Left lung (tissue), 4 donors: ENCODE measurements at regions not wholly inside any gene's neighbourhood (a gene's known extent, or its start where the extent isn't known, plus 50 kb on each side); places are given as distances from the start of the nearest gene placed in this dataset.
A peak's percentile ranks its signal among the peaks of the same experiment; 100 is the strongest.

ENCODE experiments used
- ATAC-seq: fragments of 200-7000 bp; cut with Tn5 transposase; one replicate; pipeline ENCODE4 v1.9.1; 2020; ENCODE audit warnings: moderate library complexity
- DNase-seq, 4 donors: peaks; one replicate each; pipeline ENCODE4 v3.0.0-alpha.2; 2013 to 2020
- H3K27ac ChIP-seq, 2 donors: fragments of 200-600 bp; sonication (generic) in 1 of 2; one replicate each; pipeline versions ENCODE4 v1.5.0 to v1.8.0; 2020 to 2021
- H3K27me3 ChIP-seq, 2 donors: fragments of 200-600 bp; sonication (generic) in 1 of 2; one replicate each; pipeline versions ENCODE4 v1.5.0 to v1.8.0; 2020 to 2021
- H3K36me3 ChIP-seq, 2 donors: fragments of 200-600 bp; sonication (generic) in 1 of 2; one replicate each; pipeline versions ENCODE4 v1.5.0 to v1.8.0; 2020 to 2021
- H3K4me1 ChIP-seq, 2 donors: fragments of 200-600 bp; one replicate each; pipeline ENCODE4 v1.8.0; 2021
- H3K4me3 ChIP-seq, 2 donors: fragments of 200-600 bp; sonication (generic) in 1 of 2; one replicate each; pipeline versions ENCODE4 v1.5.0 to v1.8.0; 2020 to 2021; ENCODE audit warnings: mild to moderate bottlenecking in 1 of 2
- H3K9me3 ChIP-seq, 2 donors: fragments of 200-600 bp; sonication (generic) in 1 of 2; one replicate each; pipeline versions ENCODE4 v1.5.0 to v1.8.0; 2020 to 2021
- intact Hi-C, 2 donors: fragments of 100-400 bp; cut with DNase I; formaldehyde crosslinking; loops; one replicate each; pipeline versions ENCODE4 v1.11.2 to v1.14.2; 2022
- TF ChIP-seq, protein P1 (sequence below), 2 donors: fragments of 200-600 bp; sonication (generic) in 1 of 2; IDR thresholded peaks; one replicate each; pipeline versions ENCODE4 v1.5.0 to v1.8.0; 2021; ENCODE audit warnings: antibody characterized with exemption in 2 of 2
- donor health status: DM: no; HTN: yes; CAD: no.
- donor health status: DM: no; HTN: no; CAD: no.

- ATAC-seq = no peak
- no peak for DNase-seq
- TF ChIP-seq, protein P1, sequence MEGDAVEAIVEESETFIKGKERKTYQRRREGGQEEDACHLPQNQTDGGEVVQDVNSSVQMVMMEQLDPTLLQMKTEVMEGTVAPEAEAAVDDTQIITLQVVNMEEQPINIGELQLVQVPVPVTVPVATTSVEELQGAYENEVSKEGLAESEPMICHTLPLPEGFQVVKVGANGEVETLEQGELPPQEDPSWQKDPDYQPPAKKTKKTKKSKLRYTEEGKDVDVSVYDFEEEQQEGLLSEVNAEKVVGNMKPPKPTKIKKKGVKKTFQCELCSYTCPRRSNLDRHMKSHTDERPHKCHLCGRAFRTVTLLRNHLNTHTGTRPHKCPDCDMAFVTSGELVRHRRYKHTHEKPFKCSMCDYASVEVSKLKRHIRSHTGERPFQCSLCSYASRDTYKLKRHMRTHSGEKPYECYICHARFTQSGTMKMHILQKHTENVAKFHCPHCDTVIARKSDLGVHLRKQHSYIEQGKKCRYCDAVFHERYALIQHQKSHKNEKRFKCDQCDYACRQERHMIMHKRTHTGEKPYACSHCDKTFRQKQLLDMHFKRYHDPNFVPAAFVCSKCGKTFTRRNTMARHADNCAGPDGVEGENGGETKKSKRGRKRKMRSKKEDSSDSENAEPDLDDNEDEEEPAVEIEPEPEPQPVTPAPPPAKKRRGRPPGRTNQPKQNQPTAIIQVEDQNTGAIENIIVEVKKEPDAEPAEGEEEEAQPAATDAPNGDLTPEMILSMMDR (IDR thresholded peaks at IDR 0.05) = no peak
- Histone ChIP-seq H3K27me3 (no peaks in the 10 kb centered on the region), H3K4me3 (no peak overlapping the region), H3K4me1 (peaks cover 0 to 60% of the 10 kb centered on the region in 2 donors), H3K9me3 (no peaks in the 10 kb centered on the region), H3K36me3 (no peaks in the 10 kb centered on the region), H3K27ac (peak overlapping the region in 1 of 2 donors; percentile 61)
- intact Hi-C loops = no loop called here
Measured at GRCh38 chr2:8515864-8516533, 165.9 kb upstream of the ID2 start.

DNA sequence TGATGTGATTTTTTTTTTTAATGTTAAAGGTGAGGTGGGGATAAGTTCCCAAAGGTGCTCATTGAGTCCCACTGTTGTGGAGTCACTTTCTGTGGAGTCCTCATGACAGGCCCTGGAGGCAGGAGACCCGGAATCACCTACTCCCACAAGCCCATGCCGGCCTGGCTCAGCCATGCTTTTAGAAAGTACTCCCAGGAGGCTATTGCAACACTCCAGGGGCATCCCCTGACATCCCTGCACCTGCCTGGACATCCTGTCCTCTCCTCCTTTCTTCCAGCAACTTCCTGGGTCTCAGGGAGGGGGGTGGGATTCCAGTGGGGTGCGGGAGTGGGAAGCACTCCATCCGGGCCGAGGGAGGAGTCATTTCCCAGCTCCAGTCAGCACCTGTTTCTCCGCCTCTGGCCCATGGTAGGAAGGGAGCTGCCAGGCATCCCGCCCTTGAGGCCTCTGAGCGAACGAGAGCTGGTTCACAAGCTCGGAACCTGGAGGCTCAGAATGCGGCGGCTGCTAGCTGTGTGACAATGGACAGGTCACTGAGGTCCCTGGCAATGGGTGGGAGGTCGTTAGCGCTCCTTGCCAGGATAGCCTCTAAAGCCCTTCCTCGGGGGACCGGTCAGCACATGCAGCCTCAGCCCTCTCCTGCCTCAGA, 163.9 kb upstream of the ID2 start:
- ATAC-seq = no peak
- no peak overlapping the region for H3K27ac ChIP-seq

DNA sequence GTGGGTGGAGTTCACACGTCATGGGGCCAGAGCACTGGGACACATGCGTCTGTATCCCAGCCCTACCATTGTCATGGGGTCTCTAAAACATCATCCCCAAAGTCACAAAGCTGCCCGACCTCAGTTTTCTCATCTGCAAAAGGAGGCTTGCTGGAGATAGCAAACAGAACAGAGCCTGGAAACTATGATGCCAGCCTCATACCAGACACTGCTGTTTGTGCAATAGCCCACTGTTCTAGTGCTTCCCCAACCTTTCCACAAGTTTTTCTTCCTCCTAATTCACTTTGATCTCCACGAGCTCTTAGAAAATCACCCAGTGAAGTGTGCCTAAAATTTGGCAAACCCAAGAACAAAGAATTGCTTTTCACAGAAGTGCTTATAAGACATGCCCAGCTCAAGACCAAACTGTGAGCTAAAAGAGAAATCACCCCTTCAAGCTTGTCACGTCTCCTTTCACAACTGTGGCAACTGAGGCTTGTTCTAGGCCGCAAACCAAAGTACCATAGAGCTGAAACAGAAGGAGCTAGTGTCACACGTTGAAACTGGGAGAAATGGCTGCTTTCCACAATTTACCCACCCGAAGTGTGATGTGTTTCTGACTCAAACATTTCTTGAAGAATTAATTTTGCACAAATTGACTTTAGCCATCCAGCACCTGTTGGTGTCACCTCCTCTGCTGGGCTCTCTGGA, 162.7 kb upstream of the ID2 start:
- no peak for DNase-seq
- Histone ChIP-seq H3K9me3 (no peaks in the 10 kb centered on the region), H3K27ac (no peak overlapping the region), H3K27me3 (no peaks in the 10 kb centered on the region), H3K4me1 (peaks cover 0 to 56% of the 10 kb centered on the region in 2 donors), H3K36me3 (no peaks in the 10 kb centered on the region), H3K4me3 (no peak overlapping the region)
- TF ChIP-seq, protein P1 (IDR thresholded peaks at IDR 0.05) = no peak
- intact Hi-C loops = no loop called here
- ATAC-seq = peak; percentile 37

More for the DNA sequence above, 163.9 kb upstream of the ID2 start:
- Histone ChIP-seq H3K27me3 (no peaks in the 10 kb centered on the region), H3K36me3 (no peaks in the 10 kb centered on the region), H3K4me3 (no peak overlapping the region), H3K4me1 (peaks cover 0 to 56% of the 10 kb centered on the region in 2 donors), H3K9me3 (no peaks in the 10 kb centered on the region)
- TF ChIP-seq, protein P1 (IDR thresholded peaks at IDR 0.05) = no peak
- intact Hi-C loops = no loop called here
- no peak for DNase-seq

DNA sequence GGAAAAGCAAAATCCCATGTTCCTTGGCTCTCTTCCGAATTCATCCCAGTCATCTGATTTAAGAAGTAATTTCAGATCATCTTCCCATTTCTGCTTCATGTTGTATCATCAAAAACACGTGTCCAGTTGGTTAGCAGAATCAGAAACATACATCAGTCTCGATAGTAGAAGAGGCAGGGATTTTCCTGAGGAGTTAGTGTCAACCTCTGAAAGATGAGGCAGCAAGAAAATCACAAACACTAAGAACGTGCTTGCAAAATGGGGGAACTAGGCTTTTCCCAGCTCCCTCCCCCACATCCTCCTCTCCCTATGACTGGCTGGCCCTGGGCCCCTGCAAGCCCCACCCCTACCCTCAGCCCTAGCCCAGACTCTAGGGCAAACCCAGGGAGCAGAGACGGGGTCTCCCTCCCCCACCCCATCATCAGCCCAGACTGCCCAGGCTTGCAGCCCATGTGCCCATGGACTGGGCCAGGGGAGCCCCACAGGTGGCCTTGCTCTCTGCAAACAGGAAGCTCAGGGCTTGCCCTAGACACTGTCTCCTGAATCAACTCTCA, 161.0 kb upstream of the ID2 start:
- intact Hi-C loops = no loop called here
- Histone ChIP-seq H3K4me1 (peaks cover 6 to 49% of the 10 kb centered on the region in 2 donors), H3K27me3 (no peaks in the 10 kb centered on the region), H3K9me3 (no peaks in the 10 kb centered on the region), H3K27ac (peak overlapping the region in 1 of 2 donors; percentile 33), H3K4me3 (no peak overlapping the region), H3K36me3 (no peaks in the 10 kb centered on the region)
- DNase-seq (no peak), ATAC-seq (no peak)
- TF ChIP-seq, protein P1 (IDR thresholded peaks at IDR 0.05) = no peak

GRCh38 chr2:8522687-8523086, 159.2 kb upstream of the ID2 start:
- Histone ChIP-seq H3K27ac (no peak overlapping the region), H3K9me3 (no peaks in the 10 kb centered on the region), H3K27me3 (no peaks in the 10 kb centered on the region), H3K36me3 (no peaks in the 10 kb centered on the region), H3K4me3 (no peak overlapping the region), H3K4me1 (peaks cover 11 to 59% of the 10 kb centered on the region in 2 donors)
- intact Hi-C loops = no loop called here
- no peak for ATAC-seq
- DNase-seq = no peak
- TF ChIP-seq, protein P1 (IDR thresholded peaks at IDR 0.05) = no peak
